IMR-90 (cell line): ENCODE measurements at regions not wholly inside any gene's neighbourhood (a gene's known extent, or its start where the extent isn't known, plus 50 kb on each side); places are given as distances from the start of the nearest gene placed in this dataset.

Experiments used
- ATAC-seq: fragments of 200-7000 bp; cut with Tn5 transposase; 2 replicates; pipeline ENCODE4 v1.9.1; 2020; ENCODE audit warnings: low read depth, mild to moderate bottlenecking, moderate library complexity
- BruUV-seq: library from RNA; stranded (reverse); fragments of 400-500 nt; replicated peaks from 2 replicates; lab custom pipeline; 2021; lab: Mats Ljungman, UMichigan
- CTCF ChIA-PET: fragments of 300-600 bp; formaldehyde crosslinking; extraction: SDS; loops from one replicate; lab custom pipeline; 2021; ENCODE audit warnings: antibody characterized with exemption; lab: Yijun Ruan, JAX
- POLR2A ChIA-PET: fragments of 300-600 bp; sonication (Branson Sonifier 250); formaldehyde crosslinking; loops from one replicate; lab custom pipeline; 2022; ENCODE audit warnings: antibody characterized with exemption; ENCODE audit not compliant: unreplicated experiment; lab: Charles Lee
- DNase-seq: peaks from one replicate; pipeline ENCODE4 v3.0.0; 2013
- H2AFZ ChIP-seq: replicated peaks from 2 replicates; pipeline ENCODE3; 2013; ENCODE audit warnings: low read length, mild to moderate bottlenecking; ENCODE audit not compliant: poor library complexity
- H2AK5ac ChIP-seq: 2 replicates; pipeline ENCODE4 v1.6.1; 2013; ENCODE audit warnings: low read depth, low read length, inconsistent platforms
- H2AK9ac ChIP-seq: replicated peaks from 2 replicates; pipeline ENCODE3; 2013; ENCODE audit warnings: mild to moderate bottlenecking, low read depth, low read length, moderate library complexity; ENCODE audit not compliant: poor library complexity
- H2BK120ac ChIP-seq: 2 replicates; pipeline ENCODE4 v1.6.1; 2013; ENCODE audit warnings: low read depth, low read length, inconsistent platforms
- H2BK15ac ChIP-seq: 3 replicates; pipeline ENCODE4 v1.6.1; 2013; ENCODE audit warnings: low read depth, low read length, inconsistent platforms
- H2BK20ac ChIP-seq: 2 replicates; pipeline ENCODE4 v1.6.1; 2013; ENCODE audit warnings: low read depth, mild to moderate bottlenecking, inconsistent platforms, low read length, moderate library complexity
- H2BK5ac ChIP-seq: 2 replicates; pipeline ENCODE4 v1.6.1; 2013; ENCODE audit warnings: mild to moderate bottlenecking, low read depth, low read length, inconsistent platforms; ENCODE audit not compliant: poor library complexity, severe bottlenecking
- H3K14ac ChIP-seq: replicated peaks from 2 replicates; pipeline ENCODE4 v1.6.1; 2013; ENCODE audit warnings: low read depth, low read length, inconsistent platforms
- H3K18ac ChIP-seq: 2 replicates; pipeline ENCODE4 v1.6.1; 2013; ENCODE audit warnings: low read depth, low read length, control low read depth
- H3K23ac ChIP-seq: 2 replicates; pipeline ENCODE4 v1.6.1; 2013; ENCODE audit warnings: low read depth, low read length, inconsistent platforms
- H3K27ac ChIP-seq: 2 replicates; pipeline ENCODE4 v1.5.1; 2013; ENCODE audit warnings: mild to moderate bottlenecking, control low read depth, low read length; ENCODE audit not compliant: insufficient read depth
- H3K27me3 ChIP-seq: 2 replicates; pipeline ENCODE4 v1.6.1; 2013; ENCODE audit warnings: low read length; ENCODE audit not compliant: control insufficient read depth, insufficient read depth
- H3K36me3 ChIP-seq: 2 replicates; pipeline ENCODE4 v1.6.1; 2013; ENCODE audit warnings: low read length, mixed read lengths; ENCODE audit not compliant: control insufficient read depth, insufficient read depth
- H3K4ac ChIP-seq: 2 replicates; pipeline ENCODE4 v1.6.1; 2013; ENCODE audit warnings: low read depth, low read length, inconsistent platforms
- H3K4me1 ChIP-seq: 2 replicates; pipeline ENCODE4 v1.6.1; 2013; ENCODE audit warnings: low read length, mixed read lengths; ENCODE audit not compliant: control insufficient read depth, insufficient read depth
- H3K4me2 ChIP-seq: 2 replicates; pipeline ENCODE4 v1.6.1; 2013; ENCODE audit warnings: low read depth, mild to moderate bottlenecking, control low read depth, low read length, moderate library complexity
- H3K4me3 ChIP-seq: 2 replicates; pipeline ENCODE4 v1.5.1; 2013; ENCODE audit warnings: low read depth, mild to moderate bottlenecking, control low read depth, low read length, moderate library complexity; ENCODE audit not compliant: insufficient read depth
- H3K56ac ChIP-seq: 2 replicates; pipeline ENCODE4 v1.6.1; 2013; ENCODE audit warnings: low read length, inconsistent platforms; ENCODE audit not compliant: insufficient read depth; ENCODE audit errors: extremely low read depth
- H3K79me1 ChIP-seq, 2 experiments: 2 replicates each; pipeline ENCODE4 v1.6.1; 2013; ENCODE audit warnings: low read length in 2 of 2, inconsistent platforms in 1 of 2, low read depth in 1 of 2
- H3K9ac ChIP-seq: 2 replicates; pipeline ENCODE4 v1.6.1; 2013; ENCODE audit warnings: low read depth, low read length, control low read depth
- H3K9me1 ChIP-seq: 2 replicates; pipeline ENCODE4 v1.6.1; 2013; ENCODE audit warnings: low read length, inconsistent platforms; ENCODE audit not compliant: insufficient read depth
- H3K9me3 ChIP-seq: 2 replicates; pipeline ENCODE4 v1.6.1; 2013; ENCODE audit warnings: low read length; ENCODE audit not compliant: control insufficient read depth, insufficient read depth
- H4K20me1 ChIP-seq: 2 replicates; pipeline ENCODE4 v1.6.1; 2013; ENCODE audit warnings: low read length, inconsistent platforms; ENCODE audit not compliant: insufficient read depth
- H4K5ac ChIP-seq: 2 replicates; pipeline ENCODE4 v1.6.1; 2013; ENCODE audit warnings: mild to moderate bottlenecking, low read depth, low read length, control low read depth
- H4K8ac ChIP-seq, 2 experiments: 2 replicates each; pipeline ENCODE4 v1.6.1; 2013; ENCODE audit warnings: low read depth in 2 of 2, low read length in 2 of 2, control low read depth in 1 of 2, inconsistent platforms in 1 of 2
- H4K91ac ChIP-seq: 2 replicates; pipeline ENCODE4 v1.6.1; 2013; ENCODE audit warnings: low read depth, low read length, inconsistent platforms; ENCODE audit not compliant: insufficient read depth
- USF2 ChIP-seq: fragments of 150-350 bp; IDR thresholded peaks from 2 replicates; pipeline ENCODE4 v1.6.1; 2017; ENCODE audit warnings: mild to moderate bottlenecking, antibody characterized with exemption, low read length, low read depth
- WGBS, 2 experiments: methylation state at CpG; one replicate each; pipeline versions ENCODE4 v1.1.5 to v1.1.7; 2013; ENCODE audit warnings: missing lambda C conversion rate in 2 of 2; ENCODE audit not compliant: insufficient read length in 1 of 2; ENCODE audit errors: extremely low coverage in 2 of 2; 5-methylcytosine and 5-hydroxymethylcytosine counted together
- dilution Hi-C: fragments of 300-500 bp; cut with HindIII; formaldehyde crosslinking; loops from one replicate; pipeline ENCODE4 v1.14.3; 2018; ENCODE audit warnings: low sequenced_read_pairs; ENCODE audit not compliant: unreplicated experiment
- in situ Hi-C: fragments of 300-500 bp; cut with MboI; formaldehyde crosslinking; loops from 3 replicates; pipeline ENCODE4 v1.14.3; 2019; ENCODE audit warnings: low sequenced_read_pairs, inconsistent platforms, mixed read lengths
- intact Hi-C: fragments of 100-400 bp; cut with micrococcal nuclease; formaldehyde crosslinking; loops from 2 replicates; pipeline ENCODE4 v1.10.0; 2022

GRCh38 chr20:20835897-20836296, 123.5 kb upstream of the RALGAPA2 start:
- Histone ChIP-seq H3K4me1 (no peaks in the 10 kb centered on the region), H2AK5ac (no peak overlapping the region), H2BK20ac (no peak overlapping the region), H2BK120ac (no peak overlapping the region), H3K79me1 (no peaks in the 10 kb centered on the region), H3K9me3 (no peaks in the 10 kb centered on the region), H3K4me2 (no peak overlapping the region), H3K23ac (no peak overlapping the region), H2BK15ac (no peak overlapping the region), H3K9ac (no peak overlapping the region), H3K9me1 (no peaks in the 10 kb centered on the region; the same call in 1 of the 2 replicates), H2AK9ac (peak overlapping the region; percentile 1), H3K14ac (no peak overlapping the region), H2BK5ac (no peak overlapping the region), H4K20me1 (no peaks in the 10 kb centered on the region), H3K4me3 (no peak overlapping the region), H3K18ac (no peak overlapping the region), H3K27ac (no peak overlapping the region), H4K8ac (no peak overlapping the region), H3K56ac (no peak overlapping the region), H2AFZ (no peak overlapping the region), H4K91ac (no peak overlapping the region), H3K27me3 (0 out of 2 replicates have a peak, but pooled peaks cover 2% of the 10 kb centered on the region), H3K36me3 (no peaks in the 10 kb centered on the region), H3K4ac (no peak overlapping the region), H4K5ac (no peak overlapping the region)
- no CpG with 5 or more reads among the region's 7 CpGs for WGBS, 2 experiments
- TF ChIP-seq USF2: no peak
- POLR2A ChIA-PET: interaction anchor here (0.6 kb wide), 1 partner anchor 27 kb away, joined by 7 read pairs; no protein-coding TSS in a partner anchor
- in situ Hi-C loops: loop anchor here (5.0 kb wide), 1 partner anchor 671 kb away; no protein-coding TSS in a partner anchor
- no peak for DNase-seq
- dilution Hi-C loops: no loop called here
- CTCF ChIA-PET: interaction anchor here (1.1 kb wide), 1 partner anchor 669 kb away, joined by 5 read pairs; no protein-coding TSS in a partner anchor
- no TSS peak for BruUV-seq
- no peak for ATAC-seq
- intact Hi-C loops: loop anchor here (10.0 kb wide), 1 partner anchor 1479 kb away; no protein-coding TSS in a partner anchor
